ENCODE measurements at regions not wholly inside any gene's neighbourhood (a gene's known extent, or its start where the extent isn't known, plus 50 kb on each side); places are given as distances from the start of the nearest gene placed in this dataset.

GRCh38 chr4:54986095-54986846 lies 139.1 kb downstream of the KDR start:
- DNase-seq (ENCODE audit: insufficient read length) (no peak), FAIRE-seq (no peak)
- TF ChIP-seq TAF1 (IDR thresholded peaks at IDR 0.05; ENCODE audit: borderline replicate concordance, low read depth, low read length) (no peak), POLR2AphosphoS5 (IDR thresholded peaks at IDR 0.05; ENCODE audit: low read depth, low read length) (no peak), POLR2A (IDR thresholded peaks at IDR 0.05; ENCODE audit: low read depth, low read length) (no peak)

- TF ChIP-seq POLR2A (IDR thresholded peaks at IDR 0.05; ENCODE audit: low read depth, low read length) = no peak
- no peak for TF ChIP-seq TAF1 (IDR thresholded peaks at IDR 0.05; ENCODE audit: borderline replicate concordance, low read depth, low read length)
- no peak for TF ChIP-seq POLR2AphosphoS5 (IDR thresholded peaks at IDR 0.05; ENCODE audit: low read depth, low read length)
- FAIRE-seq (no peak), DNase-seq (ENCODE audit: insufficient read length) (no peak)
Observed at GRCh38 chr4:54976682-54977081, 148.7 kb downstream of the KDR start.

GRCh38 chr4:54976031-54976430 lies 149.4 kb downstream of the KDR start:
- no peak for DNase-seq (ENCODE audit: insufficient read length)
- no peak for FAIRE-seq
- TF ChIP-seq POLR2AphosphoS5 (IDR thresholded peaks at IDR 0.05; ENCODE audit: low read depth, low read length) (no peak), POLR2A (IDR thresholded peaks at IDR 0.05; ENCODE audit: low read depth, low read length) (no peak), TAF1 (IDR thresholded peaks at IDR 0.05; ENCODE audit: borderline replicate concordance, low read depth, low read length) (no peak)

- FAIRE-seq = no peak
- no peak for DNase-seq (ENCODE audit: insufficient read length)
- no peak for TF ChIP-seq TAF1 (IDR thresholded peaks at IDR 0.05; ENCODE audit: borderline replicate concordance, low read depth, low read length)
- no peak for TF ChIP-seq POLR2AphosphoS5 (IDR thresholded peaks at IDR 0.05; ENCODE audit: low read depth, low read length)
- no peak for TF ChIP-seq POLR2A (IDR thresholded peaks at IDR 0.05; ENCODE audit: low read depth, low read length)
Observed at GRCh38 chr4:54973784-54974183, 151.6 kb downstream of the KDR start.

- TF ChIP-seq TAF1 (IDR thresholded peaks at IDR 0.05; ENCODE audit: borderline replicate concordance, low read depth, low read length) (no peak), POLR2A (IDR thresholded peaks at IDR 0.05; ENCODE audit: low read depth, low read length) (no peak), POLR2AphosphoS5 (IDR thresholded peaks at IDR 0.05; ENCODE audit: low read depth, low read length) (no peak)
- FAIRE-seq = no peak
- DNase-seq (ENCODE audit: insufficient read length) = no peak
Observed at GRCh38 chr4:54971474-54971950, 153.9 kb downstream of the KDR start.

GRCh38 chr4:54967289-54967688 lies 158.1 kb downstream of the KDR start:
- DNase-seq (ENCODE audit: insufficient read length) = no peak
- no peak for TF ChIP-seq POLR2A (IDR thresholded peaks at IDR 0.05; ENCODE audit: low read depth, low read length)
- no peak for TF ChIP-seq POLR2AphosphoS5 (IDR thresholded peaks at IDR 0.05; ENCODE audit: low read depth, low read length)
- TF ChIP-seq TAF1 (IDR thresholded peaks at IDR 0.05; ENCODE audit: borderline replicate concordance, low read depth, low read length) = no peak
- no peak for FAIRE-seq

- FAIRE-seq (peak; percentile 30), DNase-seq (ENCODE audit: insufficient read length) (no peak)
- TF ChIP-seq POLR2AphosphoS5 (IDR thresholded peaks at IDR 0.05; ENCODE audit: low read depth, low read length) = no peak
- no peak for TF ChIP-seq TAF1 (IDR thresholded peaks at IDR 0.05; ENCODE audit: borderline replicate concordance, low read depth, low read length)
- TF ChIP-seq POLR2A (IDR thresholded peaks at IDR 0.05; ENCODE audit: low read depth, low read length) = no peak
Observed at GRCh38 chr4:54961357-54961975, 163.9 kb downstream of the KDR start.

- TF ChIP-seq POLR2AphosphoS5 (IDR thresholded peaks at IDR 0.05; ENCODE audit: low read depth, low read length) (no peak), TAF1 (IDR thresholded peaks at IDR 0.05; ENCODE audit: borderline replicate concordance, low read depth, low read length) (no peak), POLR2A (IDR thresholded peaks at IDR 0.05; ENCODE audit: low read depth, low read length) (no peak)
- FAIRE-seq (no peak), DNase-seq (ENCODE audit: insufficient read length) (no peak)
Observed at GRCh38 chr4:54959651-54960116, 165.7 kb downstream of the KDR start.

GRCh38 chr4:54959131-54959530 lies 166.3 kb downstream of the KDR start:
- no peak for DNase-seq (ENCODE audit: insufficient read length)
- FAIRE-seq = no peak
- TF ChIP-seq POLR2AphosphoS5 (IDR thresholded peaks at IDR 0.05; ENCODE audit: low read depth, low read length) (no peak), POLR2A (IDR thresholded peaks at IDR 0.05; ENCODE audit: low read depth, low read length) (no peak), TAF1 (IDR thresholded peaks at IDR 0.05; ENCODE audit: borderline replicate concordance, low read depth, low read length) (no peak)

- DNase-seq (ENCODE audit: insufficient read length) (no peak), FAIRE-seq (no peak)
- no peak for TF ChIP-seq TAF1 (IDR thresholded peaks at IDR 0.05; ENCODE audit: borderline replicate concordance, low read depth, low read length)
- no peak for TF ChIP-seq POLR2A (IDR thresholded peaks at IDR 0.05; ENCODE audit: low read depth, low read length)
- TF ChIP-seq POLR2AphosphoS5 (IDR thresholded peaks at IDR 0.05; ENCODE audit: low read depth, low read length) = no peak
Observed at GRCh38 chr4:54958236-54958635, 167.2 kb downstream of the KDR start.

- FAIRE-seq (no peak), DNase-seq (ENCODE audit: insufficient read length) (no peak)
- TF ChIP-seq POLR2A (IDR thresholded peaks at IDR 0.05; ENCODE audit: low read depth, low read length) (no peak), TAF1 (IDR thresholded peaks at IDR 0.05; ENCODE audit: borderline replicate concordance, low read depth, low read length) (no peak), POLR2AphosphoS5 (IDR thresholded peaks at IDR 0.05; ENCODE audit: low read depth, low read length) (no peak)
Observed at GRCh38 chr4:54954656-54955388, 170.6 kb downstream of the KDR start.
